Rectal smooth muscle tissue (tissue), 1 donor: ENCODE measurements at regions not wholly inside any gene's neighbourhood (a gene's known extent, or its start where the extent isn't known, plus 50 kb on each side); places are given as distances from the start of the nearest gene placed in this dataset.

ENCODE experiments used
- H3K27ac ChIP-seq: one replicate; pipeline ENCODE4 v1.7.0; 2013; ENCODE audit warnings: low read depth, low read length, inconsistent platforms
- H3K27me3 ChIP-seq: one replicate; pipeline ENCODE4 v1.7.0; 2013; ENCODE audit warnings: low read length; ENCODE audit not compliant: control insufficient read depth, insufficient read depth
- H3K36me3 ChIP-seq: one replicate; pipeline ENCODE4 v1.7.0; 2013; ENCODE audit warnings: low read length; ENCODE audit not compliant: control insufficient read depth, insufficient read depth
- H3K4me1 ChIP-seq: one replicate; pipeline ENCODE4 v1.7.0; 2013; ENCODE audit warnings: low read length; ENCODE audit not compliant: control insufficient read depth, insufficient read depth
- H3K4me3 ChIP-seq: one replicate; pipeline ENCODE4 v1.7.0; 2013; ENCODE audit warnings: low read length
- H3K9ac ChIP-seq: one replicate; pipeline ENCODE4 v1.7.0; 2013; ENCODE audit warnings: low read length

DNA sequence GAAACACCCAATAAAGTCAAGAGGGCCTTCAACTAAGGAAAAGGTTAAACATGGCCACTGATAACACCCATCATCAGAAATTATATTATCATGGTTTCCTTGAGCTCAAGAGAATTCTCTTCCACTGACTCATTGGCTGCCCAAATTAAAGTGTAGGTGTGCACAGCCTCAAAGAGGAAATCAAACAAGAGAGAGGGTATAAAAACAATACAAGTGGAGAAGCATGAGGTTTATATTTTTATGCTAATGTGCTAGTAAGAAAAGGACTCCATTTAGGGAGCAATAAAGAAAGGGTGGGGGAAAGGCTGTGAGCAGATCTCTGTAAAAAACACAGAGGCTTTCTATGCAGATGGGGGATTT, 168.8 kb upstream of the VRK2 start:
- no peak overlapping the region for H3K27ac ChIP-seq
- H3K36me3 ChIP-seq: no peaks in the 10 kb centered on the region
- no peaks in the 10 kb centered on the region for H3K27me3 ChIP-seq
- H3K4me3 ChIP-seq: peak overlapping the region; percentile 9
- no peaks in the 10 kb centered on the region for H3K4me1 ChIP-seq
- H3K9ac ChIP-seq: no peak overlapping the region

DNA sequence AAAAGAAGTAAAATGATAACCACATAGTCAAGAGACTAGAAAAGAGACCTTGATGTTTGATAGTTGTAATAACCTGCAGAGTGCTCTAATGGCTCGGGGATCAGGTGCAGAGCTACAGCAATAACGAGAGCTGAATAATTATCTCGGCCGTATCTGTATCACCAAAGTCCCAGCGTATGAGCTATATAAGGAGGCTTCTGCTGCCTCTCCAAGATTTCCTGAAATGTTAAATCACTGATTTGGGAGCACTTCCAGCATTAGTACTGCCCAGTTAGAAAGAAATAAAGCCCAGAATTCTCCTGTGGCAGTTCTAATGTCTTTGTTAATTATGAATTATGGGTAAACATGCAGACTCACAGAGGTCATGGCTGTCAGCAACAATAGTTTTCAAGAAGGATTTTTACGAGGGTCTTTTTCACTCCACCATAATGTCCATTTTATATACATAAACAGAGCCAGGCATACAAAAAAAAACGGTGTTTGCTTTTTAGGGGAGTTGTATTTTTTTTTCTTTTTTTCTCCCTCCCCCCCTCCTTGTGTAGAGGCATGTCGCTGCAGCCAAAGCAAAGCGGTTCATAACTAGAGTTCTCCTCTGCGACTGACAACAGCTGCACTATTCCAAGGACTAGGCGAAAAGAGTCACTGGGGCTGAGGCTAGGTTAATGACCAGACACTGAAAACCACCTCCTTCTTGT, 168.3 kb upstream of the VRK2 start:
- Histone ChIP-seq H3K4me1 (no peaks in the 10 kb centered on the region), H3K4me3 (peak overlapping the region; percentile 9), H3K36me3 (no peaks in the 10 kb centered on the region), H3K9ac (no peak overlapping the region), H3K27ac (no peak overlapping the region), H3K27me3 (no peaks in the 10 kb centered on the region)

DNA sequence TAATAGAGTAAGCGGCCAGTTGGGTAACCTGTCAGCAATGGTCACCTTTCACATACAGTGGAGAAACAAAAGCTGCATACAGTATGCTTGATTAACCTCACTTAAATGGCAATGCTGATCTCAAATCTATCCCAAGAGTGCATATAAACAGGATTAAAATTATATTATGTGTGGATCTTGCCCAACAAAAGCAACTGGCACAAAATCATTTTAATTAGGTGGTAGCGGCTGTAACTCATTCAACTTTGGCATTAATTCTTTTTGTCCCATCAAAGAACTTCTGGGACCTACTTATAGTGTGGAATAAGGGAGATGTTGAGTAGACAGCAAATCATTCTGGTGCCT, 167.8 kb upstream of the VRK2 start:
- H3K9ac ChIP-seq: no peak overlapping the region
- no peak overlapping the region for H3K27ac ChIP-seq
- H3K4me1 ChIP-seq: no peaks in the 10 kb centered on the region
- no peaks in the 10 kb centered on the region for H3K27me3 ChIP-seq
- H3K36me3 ChIP-seq: no peaks in the 10 kb centered on the region
- no peak overlapping the region for H3K4me3 ChIP-seq

DNA sequence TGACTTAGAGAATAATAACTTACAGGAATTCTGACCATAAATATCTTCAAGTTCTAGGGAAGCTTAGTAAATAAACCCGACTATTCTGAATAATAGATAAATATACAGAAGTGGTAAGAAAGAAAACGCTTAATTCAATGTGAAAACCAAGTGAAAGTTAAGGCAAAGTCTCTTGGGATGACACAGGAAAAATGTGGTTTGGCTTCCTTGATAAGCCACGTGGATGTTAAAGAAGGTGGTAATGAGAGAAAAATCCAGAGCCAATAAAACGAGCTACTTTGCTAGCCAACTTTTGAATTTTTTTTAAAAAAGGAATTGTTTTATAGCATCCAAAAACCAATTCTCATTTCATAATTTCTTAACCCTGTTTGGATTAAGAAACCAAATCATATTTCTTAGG, 166.2 kb upstream of the VRK2 start:
- no peak overlapping the region for H3K4me3 ChIP-seq
- H3K4me1 ChIP-seq: no peaks in the 10 kb centered on the region
- H3K27ac ChIP-seq: no peak overlapping the region
- no peaks in the 10 kb centered on the region for H3K27me3 ChIP-seq
- no peak overlapping the region for H3K9ac ChIP-seq
- no peaks in the 10 kb centered on the region for H3K36me3 ChIP-seq

DNA sequence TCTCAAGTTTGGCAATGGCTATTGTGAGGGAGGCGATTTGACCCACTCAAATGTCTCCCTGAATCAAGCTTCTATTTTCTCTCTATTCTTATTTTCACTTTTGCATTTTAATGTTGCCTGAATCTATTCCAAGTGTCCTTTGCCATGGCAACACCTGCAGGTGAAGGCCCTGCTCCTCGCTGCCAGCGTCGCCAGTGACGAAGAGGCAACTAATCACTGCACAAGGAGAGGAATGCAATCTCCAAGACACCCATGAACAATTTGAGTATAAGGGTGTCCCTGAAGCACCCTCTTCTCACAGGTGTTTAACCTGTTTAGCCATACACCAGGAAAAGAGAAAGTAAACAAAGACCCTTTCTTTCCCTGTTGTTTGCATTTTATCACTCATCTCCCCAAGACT, 165.6 kb upstream of the VRK2 start:
- Histone ChIP-seq H3K27me3 (no peaks in the 10 kb centered on the region), H3K27ac (no peak overlapping the region)

DNA sequence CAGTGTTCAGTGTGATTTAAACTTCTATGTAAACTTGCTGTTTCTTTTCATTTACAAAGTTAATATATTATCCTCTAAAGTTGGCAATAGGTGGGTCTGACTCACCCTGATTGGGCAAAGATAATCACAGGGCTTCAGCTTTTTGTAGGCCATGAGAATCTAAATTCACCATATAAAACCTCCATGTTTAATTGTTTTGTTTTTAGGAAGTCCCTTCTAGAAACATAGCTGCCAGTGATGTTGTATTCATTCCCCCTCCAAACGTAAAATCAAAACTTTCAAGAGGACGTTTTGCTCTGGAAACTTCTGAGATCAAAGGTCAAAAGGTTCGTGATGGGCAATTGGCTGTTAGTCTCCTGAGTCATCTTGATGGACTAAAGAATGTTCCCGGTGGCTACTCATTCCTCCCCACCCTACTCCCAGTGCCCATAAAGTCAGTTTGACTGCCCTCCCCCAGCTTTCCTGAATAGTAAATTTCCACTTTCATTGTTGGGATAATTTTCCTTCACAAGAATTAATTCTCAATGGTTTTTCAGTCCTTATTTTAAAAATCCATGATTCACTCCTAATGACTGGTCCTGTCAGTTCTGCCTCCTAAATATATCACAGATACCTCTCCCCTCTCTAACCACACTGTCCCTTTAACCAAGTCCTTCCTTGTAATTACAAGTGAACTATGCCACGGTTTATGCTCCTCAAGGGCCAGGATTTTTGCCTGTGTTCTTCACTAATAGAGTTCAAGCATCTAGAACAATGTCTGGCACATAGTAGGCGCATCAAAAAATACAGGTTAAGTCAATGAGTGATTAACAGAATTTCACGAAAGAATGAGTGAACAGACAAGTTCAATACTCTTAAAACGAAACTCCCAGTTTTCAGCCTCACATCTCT, 164.4 kb upstream of the VRK2 start:
- Histone ChIP-seq H3K4me3 (no peak overlapping the region), H3K27ac (no peak overlapping the region)

More for the DNA sequence above, 165.6 kb upstream of the VRK2 start:
- Histone ChIP-seq H3K9ac (no peak overlapping the region), H3K4me1 (no peaks in the 10 kb centered on the region), H3K36me3 (no peaks in the 10 kb centered on the region), H3K4me3 (no peak overlapping the region)

DNA sequence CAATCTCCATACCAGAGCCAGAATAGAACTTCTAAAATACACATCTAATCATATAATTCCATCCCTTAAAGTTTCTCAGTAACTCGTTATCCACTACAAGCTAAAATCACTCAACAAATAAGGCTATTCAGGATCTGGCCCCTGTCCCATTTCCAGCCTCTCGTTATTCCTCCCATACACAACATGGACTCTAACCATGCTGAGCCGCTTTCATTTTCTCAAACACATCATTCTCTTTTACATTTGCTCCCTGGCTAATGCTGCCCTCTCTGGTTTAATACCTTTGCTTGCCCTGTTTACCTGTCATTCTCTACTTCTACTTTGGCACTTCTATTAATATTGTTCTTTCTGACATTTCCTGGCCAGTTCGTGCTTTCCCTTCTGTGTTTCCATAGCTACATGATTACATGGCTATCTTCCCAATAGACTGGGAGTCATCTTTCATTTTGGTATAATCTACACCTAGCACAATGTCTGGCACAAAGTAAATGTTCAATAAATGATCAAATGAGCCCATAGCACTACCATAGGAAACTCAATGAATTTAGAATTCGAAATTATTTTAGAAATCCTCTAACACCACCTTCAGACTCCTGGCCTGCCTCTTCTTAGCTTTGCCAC, 163.6 kb upstream of the VRK2 start:
- H3K9ac ChIP-seq: no peak overlapping the region
- no peaks in the 10 kb centered on the region for H3K36me3 ChIP-seq
- H3K27ac ChIP-seq: no peak overlapping the region
- no peaks in the 10 kb centered on the region for H3K27me3 ChIP-seq
- no peaks in the 10 kb centered on the region for H3K4me1 ChIP-seq
- no peak overlapping the region for H3K4me3 ChIP-seq

More for the DNA sequence above, 164.4 kb upstream of the VRK2 start:
- Histone ChIP-seq H3K9ac (no peak overlapping the region), H3K27me3 (no peaks in the 10 kb centered on the region), H3K36me3 (no peaks in the 10 kb centered on the region), H3K4me1 (no peaks in the 10 kb centered on the region)

DNA sequence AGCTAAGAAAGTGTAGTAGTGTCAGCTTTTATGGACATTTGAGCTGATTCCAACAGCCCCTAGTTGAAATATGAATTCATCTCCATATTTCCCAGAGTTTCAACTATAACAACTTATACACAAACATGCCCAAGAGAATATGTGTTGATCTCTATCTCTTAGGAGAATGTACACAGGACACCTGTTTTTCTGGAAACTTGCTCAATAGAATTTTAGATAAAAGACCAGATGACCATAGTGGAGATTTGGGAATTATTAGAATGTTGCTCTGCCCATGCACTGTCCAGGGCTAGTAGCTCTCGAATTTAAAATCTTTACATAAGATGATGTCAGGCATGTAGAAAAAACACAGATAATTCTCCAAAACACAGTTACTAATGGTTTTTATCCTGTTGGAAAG, 162.3 kb upstream of the VRK2 start:
- Histone ChIP-seq H3K4me1 (no peaks in the 10 kb centered on the region), H3K36me3 (no peaks in the 10 kb centered on the region), H3K4me3 (no peak overlapping the region), H3K9ac (no peak overlapping the region), H3K27me3 (no peaks in the 10 kb centered on the region), H3K27ac (no peak overlapping the region)

DNA sequence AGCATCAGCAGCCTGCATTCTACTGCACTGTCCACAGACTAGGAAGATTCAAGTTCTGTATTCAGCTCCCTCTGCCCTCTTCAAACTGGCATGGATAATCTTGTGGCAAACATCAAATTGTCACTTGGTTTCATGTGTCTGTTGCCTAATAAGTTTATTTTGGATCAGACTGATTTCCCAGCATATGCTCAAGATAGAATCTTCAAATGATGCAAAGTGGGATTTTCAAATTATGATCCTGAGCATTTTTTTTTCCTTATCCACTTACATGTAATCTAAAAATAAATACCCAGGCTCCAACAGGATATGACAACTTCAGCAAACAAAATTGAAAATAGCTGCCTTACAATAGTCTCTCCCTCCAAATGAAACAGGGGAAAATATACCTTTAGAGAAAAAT, 160.9 kb upstream of the VRK2 start:
- no peak overlapping the region for H3K27ac ChIP-seq
- no peak overlapping the region for H3K4me3 ChIP-seq
- H3K27me3 ChIP-seq: no peaks in the 10 kb centered on the region
- H3K9ac ChIP-seq: no peak overlapping the region
- no peaks in the 10 kb centered on the region for H3K4me1 ChIP-seq
- no peaks in the 10 kb centered on the region for H3K36me3 ChIP-seq

DNA sequence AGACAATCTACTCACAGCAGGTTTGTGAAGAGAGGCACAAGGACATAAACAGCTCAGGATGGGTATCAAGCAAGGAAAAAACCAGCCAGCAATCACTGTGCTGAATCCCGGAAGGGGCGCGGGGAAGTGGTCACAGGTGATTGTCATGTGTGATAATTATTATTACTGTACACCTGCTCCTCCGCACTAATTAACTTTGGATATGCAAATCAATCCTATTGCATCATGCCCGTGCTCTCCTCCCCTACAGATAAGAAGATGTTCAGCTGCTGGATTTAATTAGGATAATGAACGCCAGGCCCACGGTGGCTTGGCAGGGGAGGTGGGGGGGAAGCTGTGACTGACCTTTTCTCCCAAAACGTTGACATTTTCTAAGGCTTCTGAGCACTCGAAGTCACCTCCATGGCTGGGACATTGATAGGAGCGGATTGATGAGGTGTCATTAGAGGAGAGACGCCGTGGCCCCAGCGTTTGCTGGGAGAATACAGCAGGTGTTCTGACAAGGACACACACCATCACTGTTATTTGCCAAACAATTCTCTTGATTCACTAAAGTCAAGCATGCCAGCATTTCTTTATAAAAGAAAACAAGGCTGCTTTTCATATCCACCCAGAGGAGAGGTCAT, 160.3 kb upstream of the VRK2 start:
- Histone ChIP-seq H3K4me3 (no peak overlapping the region), H3K36me3 (no peaks in the 10 kb centered on the region), H3K9ac (no peak overlapping the region), H3K4me1 (no peaks in the 10 kb centered on the region), H3K27ac (no peak overlapping the region), H3K27me3 (no peaks in the 10 kb centered on the region)

DNA sequence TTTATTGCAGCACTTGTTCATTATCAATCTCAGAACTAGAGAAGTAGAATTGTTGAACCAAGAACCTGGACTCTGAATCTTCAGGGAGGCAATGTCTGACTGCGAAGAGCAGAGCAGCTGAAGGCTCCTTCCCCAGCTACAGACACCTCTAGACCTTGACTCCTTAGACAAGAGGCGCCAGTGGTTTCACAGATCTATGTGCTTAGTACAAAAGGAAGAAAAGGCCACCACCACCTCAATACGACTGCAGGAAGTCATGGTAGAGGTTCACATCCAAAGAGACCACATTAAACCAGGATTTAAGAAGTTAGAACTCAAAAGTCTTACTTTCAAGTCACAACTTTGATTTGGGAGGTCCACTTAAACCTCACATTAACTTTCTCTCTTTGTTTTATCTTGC, 158.1 kb upstream of the VRK2 start:
- no peak overlapping the region for H3K9ac ChIP-seq
- no peak overlapping the region for H3K4me3 ChIP-seq
- H3K27me3 ChIP-seq: no peaks in the 10 kb centered on the region
- H3K4me1 ChIP-seq: no peaks in the 10 kb centered on the region
- H3K36me3 ChIP-seq: no peaks in the 10 kb centered on the region
- H3K27ac ChIP-seq: no peak overlapping the region

DNA sequence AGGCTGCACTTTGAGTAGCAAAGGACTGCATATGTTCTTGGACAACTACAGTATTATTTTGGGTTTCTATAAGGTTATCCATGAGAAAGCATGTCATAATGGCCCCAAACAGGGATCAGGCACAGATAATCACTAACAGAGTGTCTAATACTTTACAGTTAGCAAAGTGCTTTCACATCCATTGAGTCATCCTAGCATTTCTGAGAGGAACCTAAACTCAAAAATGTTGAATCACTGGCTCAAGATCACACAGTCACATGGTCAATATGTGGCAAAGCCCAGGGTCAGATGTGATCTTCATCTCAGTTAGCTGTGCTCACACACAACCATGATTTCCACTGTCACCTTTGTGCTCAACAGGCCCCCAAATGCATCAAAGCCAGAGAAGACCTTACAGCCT, 156.1 kb upstream of the VRK2 start:
- no peaks in the 10 kb centered on the region for H3K36me3 ChIP-seq
- no peaks in the 10 kb centered on the region for H3K27me3 ChIP-seq
- no peak overlapping the region for H3K27ac ChIP-seq
- no peaks in the 10 kb centered on the region for H3K4me1 ChIP-seq
- H3K9ac ChIP-seq: no peak overlapping the region
- no peak overlapping the region for H3K4me3 ChIP-seq
